GM23338 (cell line): ENCODE measurements at regions not wholly inside any gene's neighbourhood (a gene's known extent, or its start where the extent isn't known, plus 50 kb on each side); places are given as distances from the start of the nearest gene placed in this dataset.
A peak's percentile ranks its signal among the peaks of the same experiment; 100 is the strongest.

Source experiments
- ATAC-seq: fragments of 200-7000 bp; cut with Tn5 transposase; 3 replicates; pipeline ENCODE4 v1.9.1; 2020
- DNase-seq: peaks from one replicate; pipeline ENCODE4 v3.0.0-alpha.2; 2015; ENCODE audit warnings: low spot score
- H2AFZ ChIP-seq: fragments of 200-600 bp; sonication (generic); 2 replicates; pipeline ENCODE4 v1.8.0; 2016; ENCODE audit warnings: antibody characterized with exemption, mild to moderate bottlenecking, moderate library complexity
- H3F3A ChIP-seq: fragments of 200-600 bp; sonication (generic); replicated peaks from 2 replicates; pipeline ENCODE4 v1.8.0; 2017; ENCODE audit warnings: antibody characterized with exemption, mixed run types, low read depth
- H3K27ac ChIP-seq: fragments of 200-600 bp; sonication (generic); 2 replicates; pipeline ENCODE4 v1.6.1; 2016; ENCODE audit warnings: low read depth
- H3K27me3 ChIP-seq: fragments of 200-600 bp; sonication (generic); 2 replicates; pipeline ENCODE4 v1.8.0; 2016; ENCODE audit warnings: mild to moderate bottlenecking, mixed run types, moderate library complexity; ENCODE audit not compliant: insufficient read depth
- H3K36me3 ChIP-seq: fragments of 200-600 bp; sonication (generic); 2 replicates; pipeline ENCODE4 v1.8.0; 2016; ENCODE audit warnings: mild to moderate bottlenecking; ENCODE audit not compliant: insufficient read depth
- H3K4me1 ChIP-seq: fragments of 200-600 bp; sonication (generic); 2 replicates; pipeline ENCODE4 v1.8.0; 2016; ENCODE audit warnings: mild to moderate bottlenecking, moderate library complexity; ENCODE audit not compliant: insufficient read depth
- H3K4me2 ChIP-seq: fragments of 200-600 bp; sonication (generic); 2 replicates; pipeline ENCODE4 v1.7.1; 2017; ENCODE audit warnings: mixed run types
- H3K4me3 ChIP-seq: fragments of 200-600 bp; sonication (generic); 2 replicates; pipeline ENCODE4 v1.6.1; 2016; ENCODE audit warnings: mixed run types
- H3K79me2 ChIP-seq: fragments of 200-600 bp; sonication (generic); replicated peaks from 2 replicates; pipeline ENCODE4 v1.8.0; 2017; ENCODE audit warnings: mild to moderate bottlenecking; ENCODE audit not compliant: insufficient read depth
- H3K9me2 ChIP-seq: fragments of 200-600 bp; sonication (generic); 2 replicates; pipeline ENCODE4 v1.8.0; 2017; ENCODE audit not compliant: insufficient read depth
- H4K20me1 ChIP-seq: fragments of 200-600 bp; sonication (generic); replicated peaks from 2 replicates; pipeline ENCODE4 v1.8.0; 2017; ENCODE audit warnings: mild to moderate bottlenecking; ENCODE audit not compliant: insufficient read depth
- H3K27ac Mint-ChIP-seq: 2 replicates; pipeline ENCODE4 v1.8.0; 2020; ENCODE audit warnings: inconsistent platforms, mild to moderate bottlenecking, moderate library complexity, mixed read lengths
- H3K27me3 Mint-ChIP-seq: 3 replicates; pipeline ENCODE4 v1.8.0; 2022; ENCODE audit warnings: low read depth, mild to moderate bottlenecking, moderate library complexity, mixed read lengths, inconsistent platforms; ENCODE audit not compliant: insufficient read depth, poor library complexity
- H3K36me3 Mint-ChIP-seq: 3 replicates; pipeline ENCODE4 v1.8.0; 2021; ENCODE audit warnings: low read depth, mild to moderate bottlenecking, inconsistent platforms, moderate library complexity, mixed read lengths
- H3K4me1 Mint-ChIP-seq: 3 replicates; pipeline ENCODE4 v1.8.0; 2020; ENCODE audit warnings: mild to moderate bottlenecking, inconsistent platforms, mixed read lengths
- H3K4me3 Mint-ChIP-seq: 3 replicates; pipeline ENCODE4 v1.8.0; 2021; ENCODE audit warnings: moderate library complexity, mild to moderate bottlenecking, inconsistent platforms, mixed read lengths
- H3K9me3 Mint-ChIP-seq: 3 replicates; pipeline ENCODE4 v1.8.0; 2020; ENCODE audit warnings: moderate library complexity, mild to moderate bottlenecking, inconsistent platforms, mixed read lengths
- EZH2 ChIP-seq: fragments of 200-600 bp; sonication (generic); IDR thresholded peaks from one replicate; pipeline ENCODE4 v1.8.0; 2017; ENCODE audit warnings: antibody characterized with exemption, mild to moderate bottlenecking, low read depth; ENCODE audit not compliant: unreplicated experiment
- ZNF114 ChIP-seq: fragments of 250-450 bp; sonication (Bioruptor Pico); IDR thresholded peaks from 2 replicates; pipeline ENCODE4 v1.5.0; 2020; ENCODE audit warnings: mild to moderate bottlenecking, moderate library complexity
- ZNF331 ChIP-seq: fragments of 250-450 bp; sonication (Bioruptor Pico); IDR thresholded peaks from 2 replicates; pipeline ENCODE4 v1.5.0; 2020; ENCODE audit warnings: low read depth, mild to moderate bottlenecking, moderate library complexity
- TF ChIP-seq, protein P1 (sequence below), 2 experiments: fragments of 200-600 bp in 1 of 2; sonication (generic) in 1 of 2; conservative IDR thresholded peaks; 2 replicates each; pipeline versions ENCODE4 v1.5.1 to v1.6.1; 2016 to 2017; ENCODE audit warnings: antibody characterized with exemption in 2 of 2, low read depth in 2 of 2, mild to moderate bottlenecking in 2 of 2, moderate library complexity in 1 of 2
- TF ChIP-seq, protein P2 (sequence below): fragments of 250-450 bp; sonication (Bioruptor Pico); IDR thresholded peaks from 2 replicates; pipeline ENCODE4 v1.5.0; 2020; ENCODE audit warnings: mild to moderate bottlenecking, moderate library complexity

DNA sequence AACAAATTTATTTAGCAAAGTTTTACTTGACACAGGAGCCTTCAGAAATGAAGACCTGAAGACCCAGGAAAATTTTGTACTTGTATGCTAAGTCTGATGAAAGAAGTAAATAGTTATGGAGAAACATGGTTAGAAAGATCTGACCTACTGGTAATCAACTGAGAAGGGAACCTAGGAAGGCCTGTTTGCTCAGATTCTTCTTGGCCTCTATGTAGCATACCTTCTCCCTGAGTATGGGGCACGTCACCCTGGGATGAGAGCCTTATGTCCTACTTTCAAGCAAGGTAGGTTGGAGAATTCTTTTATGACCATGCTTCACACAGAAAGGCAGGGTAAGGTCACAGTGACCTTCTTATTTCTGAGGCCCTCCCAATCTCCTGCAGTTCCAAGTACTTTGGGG is 178.6 kb upstream of the CREB1 start (continued):
- TF ChIP-seq, protein P1, sequence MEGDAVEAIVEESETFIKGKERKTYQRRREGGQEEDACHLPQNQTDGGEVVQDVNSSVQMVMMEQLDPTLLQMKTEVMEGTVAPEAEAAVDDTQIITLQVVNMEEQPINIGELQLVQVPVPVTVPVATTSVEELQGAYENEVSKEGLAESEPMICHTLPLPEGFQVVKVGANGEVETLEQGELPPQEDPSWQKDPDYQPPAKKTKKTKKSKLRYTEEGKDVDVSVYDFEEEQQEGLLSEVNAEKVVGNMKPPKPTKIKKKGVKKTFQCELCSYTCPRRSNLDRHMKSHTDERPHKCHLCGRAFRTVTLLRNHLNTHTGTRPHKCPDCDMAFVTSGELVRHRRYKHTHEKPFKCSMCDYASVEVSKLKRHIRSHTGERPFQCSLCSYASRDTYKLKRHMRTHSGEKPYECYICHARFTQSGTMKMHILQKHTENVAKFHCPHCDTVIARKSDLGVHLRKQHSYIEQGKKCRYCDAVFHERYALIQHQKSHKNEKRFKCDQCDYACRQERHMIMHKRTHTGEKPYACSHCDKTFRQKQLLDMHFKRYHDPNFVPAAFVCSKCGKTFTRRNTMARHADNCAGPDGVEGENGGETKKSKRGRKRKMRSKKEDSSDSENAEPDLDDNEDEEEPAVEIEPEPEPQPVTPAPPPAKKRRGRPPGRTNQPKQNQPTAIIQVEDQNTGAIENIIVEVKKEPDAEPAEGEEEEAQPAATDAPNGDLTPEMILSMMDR (conservative IDR thresholded peaks at IDR 0.05; ENCODE audit: low read depth in 2 of 2) = no peak
- TF ChIP-seq ZNF331 (CRISPR knock-in tag) = no peak

DNA sequence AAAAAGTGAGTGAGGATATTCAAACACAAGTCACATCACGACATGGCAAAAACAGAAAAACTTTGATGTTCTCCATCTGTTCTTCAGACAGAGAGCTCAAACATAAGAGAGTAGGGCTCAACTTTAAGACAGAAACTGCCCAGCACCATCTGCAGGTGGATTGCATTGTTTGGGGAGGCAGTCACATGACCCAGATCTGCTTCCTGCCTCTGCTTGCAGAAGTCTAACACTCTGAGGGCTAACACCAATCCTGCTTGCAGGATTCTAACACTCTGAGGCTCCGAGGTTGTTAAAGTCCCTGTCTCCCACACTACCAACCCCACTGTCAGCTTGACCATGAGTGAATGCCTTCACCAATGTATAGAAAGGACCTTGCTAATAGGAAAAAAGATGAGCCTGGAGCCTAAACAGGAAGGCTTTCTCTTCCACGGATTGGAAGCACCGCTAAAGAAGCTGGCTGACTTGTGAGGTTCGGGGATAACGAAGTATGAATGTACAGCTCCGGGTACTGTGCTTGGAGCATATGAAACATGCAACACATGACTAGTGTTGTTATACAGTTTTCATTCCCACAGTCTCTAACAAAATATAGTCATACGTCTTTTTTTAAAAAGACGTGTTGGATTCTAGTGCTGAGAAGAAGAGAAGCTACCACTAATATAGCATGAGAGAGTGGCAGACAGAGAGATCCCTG is 176.6 kb upstream of the CREB1 start:
- H3F3A ChIP-seq = no peaks in the 10 kb centered on the region
- Mint-ChIP-seq H3K36me3 (no peaks in the 10 kb centered on the region), H3K9me3 (0 out of 3 replicates have a peak, but pooled peaks cover under 1% of the 10 kb centered on the region), H3K27ac (no peak overlapping the region), H3K4me3 (no peak overlapping the region), H3K4me1 (peaks cover 5% of the 10 kb centered on the region), H3K27me3 (no peaks in the 10 kb centered on the region)
- H3K27me3 ChIP-seq = no peaks in the 10 kb centered on the region
- no peaks in the 10 kb centered on the region for H3K4me1 ChIP-seq
- H3K36me3 ChIP-seq = no peaks in the 10 kb centered on the region
- no peak overlapping the region for H3K4me2 ChIP-seq
- peaks cover 4% of the 10 kb centered on the region; the same call in 1 of the 2 replicates for H3K9me2 ChIP-seq
- DNase-seq (peak; percentile 38), ATAC-seq (peak; percentile 65)
- no peak overlapping the region for H3K27ac ChIP-seq
- H3K4me3 ChIP-seq = no peak overlapping the region
- no peaks in the 10 kb centered on the region for H3K79me2 ChIP-seq
- TF ChIP-seq, protein P1 (conservative IDR thresholded peaks at IDR 0.05; ENCODE audit: low read depth in 2 of 2) = peak in 1 of 2 experiments; percentile 24; a peak in 1 of 4 replicates
- TF ChIP-seq ZNF114 (CRISPR knock-in tag) = no peak
- H4K20me1 ChIP-seq = no peaks in the 10 kb centered on the region
- peak overlapping the region; percentile 95 for H2AFZ ChIP-seq

DNA sequence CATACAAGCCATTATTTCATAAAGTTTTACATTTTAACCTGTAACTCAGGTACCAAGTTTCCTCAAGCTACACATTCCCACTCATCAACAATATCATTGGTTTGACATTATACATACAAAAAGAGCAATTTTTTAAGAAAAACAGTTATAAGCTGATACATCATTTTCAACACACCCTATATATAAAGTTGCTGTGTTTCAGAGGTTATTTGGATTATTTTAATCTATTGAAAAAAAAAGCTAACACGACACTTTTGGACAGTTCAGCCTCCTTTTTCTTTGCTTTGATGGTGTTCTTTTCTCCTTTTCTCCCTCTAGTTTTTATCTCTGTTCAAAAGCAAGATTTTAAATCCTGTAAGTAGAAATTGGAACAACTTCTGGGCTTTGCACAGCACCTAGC is 175.9 kb upstream of the CREB1 start:
- ATAC-seq (no peak), DNase-seq (no peak)
- no peak for TF ChIP-seq EZH2
- TF ChIP-seq, protein P2, sequence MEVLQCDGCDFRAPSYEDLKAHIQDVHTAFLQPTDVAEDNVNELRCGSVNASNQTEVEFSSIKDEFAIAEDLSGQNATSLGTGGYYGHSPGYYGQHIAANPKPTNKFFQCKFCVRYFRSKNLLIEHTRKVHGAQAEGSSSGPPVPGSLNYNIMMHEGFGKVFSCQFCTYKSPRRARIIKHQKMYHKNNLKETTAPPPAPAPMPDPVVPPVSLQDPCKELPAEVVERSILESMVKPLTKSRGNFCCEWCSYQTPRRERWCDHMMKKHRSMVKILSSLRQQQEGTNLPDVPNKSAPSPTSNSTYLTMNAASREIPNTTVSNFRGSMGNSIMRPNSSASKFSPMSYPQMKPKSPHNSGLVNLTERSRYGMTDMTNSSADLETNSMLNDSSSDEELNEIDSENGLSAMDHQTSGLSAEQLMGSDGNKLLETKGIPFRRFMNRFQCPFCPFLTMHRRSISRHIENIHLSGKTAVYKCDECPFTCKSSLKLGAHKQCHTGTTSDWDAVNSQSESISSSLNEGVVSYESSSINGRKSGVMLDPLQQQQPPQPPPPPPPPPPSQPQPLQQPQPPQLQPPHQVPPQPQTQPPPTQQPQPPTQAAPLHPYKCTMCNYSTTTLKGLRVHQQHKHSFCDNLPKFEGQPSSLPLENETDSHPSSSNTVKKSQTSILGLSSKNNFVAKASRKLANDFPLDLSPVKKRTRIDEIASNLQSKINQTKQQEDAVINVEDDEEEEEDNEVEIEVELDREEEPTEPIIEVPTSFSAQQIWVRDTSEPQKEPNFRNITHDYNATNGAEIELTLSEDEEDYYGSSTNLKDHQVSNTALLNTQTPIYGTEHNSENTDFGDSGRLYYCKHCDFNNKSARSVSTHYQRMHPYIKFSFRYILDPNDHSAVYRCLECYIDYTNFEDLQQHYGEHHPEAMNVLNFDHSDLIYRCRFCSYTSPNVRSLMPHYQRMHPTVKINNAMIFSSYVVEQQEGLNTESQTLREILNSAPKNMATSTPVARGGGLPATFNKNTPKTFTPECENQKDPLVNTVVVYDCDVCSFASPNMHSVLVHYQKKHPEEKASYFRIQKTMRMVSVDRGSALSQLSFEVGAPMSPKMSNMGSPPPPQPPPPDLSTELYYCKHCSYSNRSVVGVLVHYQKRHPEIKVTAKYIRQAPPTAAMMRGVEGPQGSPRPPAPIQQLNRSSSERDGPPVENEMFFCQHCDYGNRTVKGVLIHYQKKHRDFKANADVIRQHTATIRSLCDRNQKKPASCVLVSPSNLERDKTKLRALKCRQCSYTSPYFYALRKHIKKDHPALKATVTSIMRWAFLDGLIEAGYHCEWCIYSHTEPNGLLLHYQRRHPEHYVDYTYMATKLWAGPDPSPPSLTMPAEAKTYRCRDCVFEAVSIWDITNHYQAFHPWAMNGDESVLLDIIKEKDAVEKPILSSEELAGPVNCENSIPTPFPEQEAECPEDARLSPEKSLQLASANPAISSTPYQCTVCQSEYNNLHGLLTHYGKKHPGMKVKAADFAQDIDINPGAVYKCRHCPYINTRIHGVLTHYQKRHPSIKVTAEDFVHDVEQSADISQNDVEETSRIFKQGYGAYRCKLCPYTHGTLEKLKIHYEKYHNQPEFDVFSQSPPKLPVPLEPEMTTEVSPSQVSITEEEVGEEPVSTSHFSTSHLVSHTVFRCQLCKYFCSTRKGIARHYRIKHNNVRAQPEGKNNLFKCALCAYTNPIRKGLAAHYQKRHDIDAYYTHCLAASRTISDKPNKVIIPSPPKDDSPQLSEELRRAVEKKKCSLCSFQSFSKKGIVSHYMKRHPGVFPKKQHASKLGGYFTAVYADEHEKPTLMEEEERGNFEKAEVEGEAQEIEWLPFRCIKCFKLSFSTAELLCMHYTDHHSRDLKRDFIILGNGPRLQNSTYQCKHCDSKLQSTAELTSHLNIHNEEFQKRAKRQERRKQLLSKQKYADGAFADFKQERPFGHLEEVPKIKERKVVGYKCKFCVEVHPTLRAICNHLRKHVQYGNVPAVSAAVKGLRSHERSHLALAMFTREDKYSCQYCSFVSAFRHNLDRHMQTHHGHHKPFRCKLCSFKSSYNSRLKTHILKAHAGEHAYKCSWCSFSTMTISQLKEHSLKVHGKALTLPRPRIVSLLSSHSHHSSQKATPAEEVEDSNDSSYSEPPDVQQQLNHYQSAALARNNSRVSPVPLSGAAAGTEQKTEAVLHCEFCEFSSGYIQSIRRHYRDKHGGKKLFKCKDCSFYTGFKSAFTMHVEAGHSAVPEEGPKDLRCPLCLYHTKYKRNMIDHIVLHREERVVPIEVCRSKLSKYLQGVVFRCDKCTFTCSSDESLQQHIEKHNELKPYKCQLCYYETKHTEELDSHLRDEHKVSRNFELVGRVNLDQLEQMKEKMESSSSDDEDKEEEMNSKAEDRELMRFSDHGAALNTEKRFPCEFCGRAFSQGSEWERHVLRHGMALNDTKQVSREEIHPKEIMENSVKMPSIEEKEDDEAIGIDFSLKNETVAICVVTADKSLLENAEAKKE (CRISPR knock-in tag) = no peak
- Histone ChIP-seq H3K9me2 (peaks cover 4% of the 10 kb centered on the region; the same call in 1 of the 2 replicates), H3K4me1 (no peaks in the 10 kb centered on the region), H3K4me3 (no peak overlapping the region), H4K20me1 (no peaks in the 10 kb centered on the region), H3F3A (no peaks in the 10 kb centered on the region), H2AFZ (no peak overlapping the region), H3K27me3 (no peaks in the 10 kb centered on the region), H3K27ac (no peak overlapping the region), H3K36me3 (no peaks in the 10 kb centered on the region), H3K4me2 (no peak overlapping the region), H3K79me2 (no peaks in the 10 kb centered on the region)
- no peaks in the 10 kb centered on the region for H3K36me3 Mint-ChIP-seq
- H3K9me3 Mint-ChIP-seq = no peaks in the 10 kb centered on the region
- H3K27me3 Mint-ChIP-seq = no peaks in the 10 kb centered on the region
- H3K4me3 Mint-ChIP-seq = no peak overlapping the region
- no peak overlapping the region for H3K27ac Mint-ChIP-seq
- peaks cover 5% of the 10 kb centered on the region for H3K4me1 Mint-ChIP-seq
